GM18858 (cell line): ENCODE measurements at regions not wholly inside any gene's neighbourhood (a gene's known extent, or its start where the extent isn't known, plus 50 kb on each side); places are given as distances from the start of the nearest gene placed in this dataset.
"Not testable (repeated sequence)": the region's sequence is repeated elsewhere in the genome, so short reads cannot be mapped to it uniquely, and the experiment has no call there.

ENCODE experiments used
- ATAC-seq: cut with Tn5 transposase; IDR thresholded peaks from one replicate; pipeline ENCODE4 v1.9.1; 2021; ENCODE audit not compliant: unreplicated experiment

GRCh38 chr2:3039188-3040065 is 338.2 kb downstream of the EIPR1 start:
- ATAC-seq = no peak

- no peak for ATAC-seq
Measured at GRCh38 chr2:3038636-3039035, 339.0 kb downstream of the EIPR1 start.

- no peak for ATAC-seq
Measured at GRCh38 chr2:3037196-3038194, 340.1 kb downstream of the EIPR1 start.

GRCh38 chr2:3036432-3037125 is 341.0 kb downstream of the EIPR1 start:
- no peak for ATAC-seq

- no peak for ATAC-seq
Measured at GRCh38 chr2:3035385-3036050, 342.1 kb downstream of the EIPR1 start.

- no peak for ATAC-seq
Measured at GRCh38 chr2:3034856-3035255, 342.8 kb downstream of the EIPR1 start.

GRCh38 chr2:3034396-3034795 is 343.2 kb downstream of the EIPR1 start:
- no peak for ATAC-seq

GRCh38 chr2:3033315-3033714 is 344.3 kb downstream of the EIPR1 start:
- ATAC-seq = no peak

GRCh38 chr2:3030791-3031190 is 346.8 kb downstream of the EIPR1 start:
- ATAC-seq = not testable (repeated sequence)

- no peak for ATAC-seq
Measured at GRCh38 chr2:3025984-3026383, 351.6 kb downstream of the EIPR1 start.

GRCh38 chr2:3025261-3025660 is 352.4 kb downstream of the EIPR1 start:
- ATAC-seq = no peak

- ATAC-seq = no peak
Measured at GRCh38 chr2:3024401-3024935, 353.1 kb downstream of the EIPR1 start.

- no peak for ATAC-seq
Measured at GRCh38 chr2:3023531-3023930, 354.1 kb downstream of the EIPR1 start.

- no peak for ATAC-seq
Measured at GRCh38 chr2:3022841-3023372, 354.7 kb downstream of the EIPR1 start.

GRCh38 chr2:3021720-3022119 is 355.9 kb downstream of the EIPR1 start:
- no peak for ATAC-seq

- ATAC-seq = no peak
Measured at GRCh38 chr2:3010001-3010400, 367.6 kb downstream of the EIPR1 start.

- ATAC-seq = no peak
Measured at GRCh38 chr2:3009483-3009882, 368.1 kb downstream of the EIPR1 start.

- ATAC-seq = no peak
Measured at GRCh38 chr2:3009005-3009404, 368.6 kb downstream of the EIPR1 start.

- no peak for ATAC-seq
Measured at GRCh38 chr2:3008561-3008960, 369.1 kb downstream of the EIPR1 start.

- ATAC-seq = no peak
Measured at GRCh38 chr2:3007135-3007534, 370.5 kb downstream of the EIPR1 start.
